HG02852 (cell line): ENCODE measurements at regions not wholly inside any gene's neighbourhood (a gene's known extent, or its start where the extent isn't known, plus 50 kb on each side); places are given as distances from the start of the nearest gene placed in this dataset.
"Not testable (repeated sequence)": the region's sequence is repeated elsewhere in the genome, so short reads cannot be mapped to it uniquely, and the experiment has no call there.

Source experiments
- ATAC-seq: cut with Tn5 transposase; IDR thresholded peaks from one replicate; pipeline ENCODE4 v1.9.1; 2021; ENCODE audit warnings: mild to moderate bottlenecking, moderate library complexity; ENCODE audit not compliant: unreplicated experiment

GRCh38 chr1:196091397-196092135, 516.7 kb downstream of the KCNT2 start:
- ATAC-seq: no peak

- ATAC-seq: no peak
Measured at GRCh38 chr1:196090226-196090625, 518.0 kb downstream of the KCNT2 start.

GRCh38 chr1:196088541-196088940, 519.7 kb downstream of the KCNT2 start:
- no peak for ATAC-seq

- ATAC-seq: no peak
Measured at GRCh38 chr1:196078691-196079090, 529.5 kb downstream of the KCNT2 start.

GRCh38 chr1:196075621-196076020, 532.6 kb downstream of the KCNT2 start:
- ATAC-seq: no peak

GRCh38 chr1:196074182-196074581, 534.1 kb downstream of the KCNT2 start:
- ATAC-seq: no peak

GRCh38 chr1:196071447-196071846, 536.8 kb downstream of the KCNT2 start:
- ATAC-seq: no peak

- no peak for ATAC-seq
Measured at GRCh38 chr1:196070940-196071339, 537.3 kb downstream of the KCNT2 start.

GRCh38 chr1:196063952-196064351, 544.3 kb downstream of the KCNT2 start:
- ATAC-seq: no peak

- ATAC-seq: no peak
Measured at GRCh38 chr1:196063294-196063693, 544.9 kb downstream of the KCNT2 start.

GRCh38 chr1:196060539-196060938, 547.7 kb downstream of the KCNT2 start:
- ATAC-seq: no peak

GRCh38 chr1:196059210-196059609, 549.0 kb downstream of the KCNT2 start:
- no peak for ATAC-seq

- no peak for ATAC-seq
Measured at GRCh38 chr1:196056966-196057365, 551.3 kb downstream of the KCNT2 start.

- ATAC-seq: no peak
Measured at GRCh38 chr1:196049407-196049806, 558.8 kb downstream of the KCNT2 start.

- ATAC-seq: no peak
Measured at GRCh38 chr1:196043268-196043667, 565.0 kb downstream of the KCNT2 start.

GRCh38 chr1:196034080-196034706, 574.0 kb downstream of the KCNT2 start:
- no peak for ATAC-seq

- not testable (repeated sequence) for ATAC-seq
Measured at GRCh38 chr1:196031387-196031786, 576.9 kb downstream of the KCNT2 start.

GRCh38 chr1:196030455-196030854, 577.8 kb downstream of the KCNT2 start:
- ATAC-seq: no peak

GRCh38 chr1:196029410-196029809, 578.8 kb downstream of the KCNT2 start:
- no peak for ATAC-seq

- ATAC-seq: no peak
Measured at GRCh38 chr1:196027127-196027526, 581.1 kb downstream of the KCNT2 start.

- ATAC-seq: not testable (repeated sequence)
Measured at GRCh38 chr1:196021174-196021573, 587.1 kb downstream of the KCNT2 start.

- ATAC-seq: no peak
Measured at GRCh38 chr1:196009362-196009761, 598.9 kb downstream of the KCNT2 start.

- ATAC-seq: no peak
Measured at GRCh38 chr1:196007763-196008162, 600.5 kb downstream of the KCNT2 start.
